ENCODE measurements at regions not wholly inside any gene's neighbourhood (a gene's known extent, or its start where the extent isn't known, plus 50 kb on each side); places are given as distances from the start of the nearest gene placed in this dataset.

- Mint-ChIP-seq H3K4me1 (peaks cover 7% of the 10 kb centered on the region), H3K27me3 (ENCODE audit: low read depth) (peaks cover 11% of the 10 kb centered on the region), H3K4me3 (no peak overlapping the region), H3K36me3 (no peaks in the 10 kb centered on the region), H3K27ac (no peak overlapping the region), H3K9me3 (no peaks in the 10 kb centered on the region)
- no peak for TF ChIP-seq CTCF (IDR thresholded peaks at IDR 0.05; ENCODE audit: unreplicated experiment)
- no peak for DNase-seq (ENCODE audit: low spot score in 2 of 2, unreplicated experiment in 2 of 2)
Measured at GRCh38 chr11:95306801-95307200, 75.8 kb upstream of the SESN3 start.

GRCh38 chr11:95306123-95306522 is 75.1 kb upstream of the SESN3 start:
- no peak overlapping the region for H3K4me3 Mint-ChIP-seq
- TF ChIP-seq CTCF (IDR thresholded peaks at IDR 0.05; ENCODE audit: unreplicated experiment) = no peak
- H3K36me3 Mint-ChIP-seq = no peaks in the 10 kb centered on the region
- no peak for DNase-seq (ENCODE audit: low spot score in 2 of 2, unreplicated experiment in 2 of 2)
- peak overlapping the region; percentile 66 for H3K27ac Mint-ChIP-seq
- no peaks in the 10 kb centered on the region for H3K9me3 Mint-ChIP-seq
- peaks cover 14% of the 10 kb centered on the region for H3K4me1 Mint-ChIP-seq
- peaks cover 8% of the 10 kb centered on the region for H3K27me3 Mint-ChIP-seq (ENCODE audit: low read depth)

- peaks cover 18% of the 10 kb centered on the region for H3K4me1 Mint-ChIP-seq
- no peak overlapping the region for H3K4me3 Mint-ChIP-seq
- H3K36me3 Mint-ChIP-seq = no peaks in the 10 kb centered on the region
- peaks cover 7% of the 10 kb centered on the region for H3K27me3 Mint-ChIP-seq (ENCODE audit: low read depth)
- no peaks in the 10 kb centered on the region for H3K9me3 Mint-ChIP-seq
- DNase-seq (ENCODE audit: low spot score in 2 of 2, unreplicated experiment in 2 of 2) = no peak
- TF ChIP-seq CTCF (IDR thresholded peaks at IDR 0.05; ENCODE audit: unreplicated experiment) = no peak
- peak overlapping the region; percentile 66 for H3K27ac Mint-ChIP-seq
Measured at GRCh38 chr11:95305705-95306104, 74.7 kb upstream of the SESN3 start.

GRCh38 chr11:95304777-95305176 is 73.8 kb upstream of the SESN3 start:
- no peak for TF ChIP-seq CTCF (IDR thresholded peaks at IDR 0.05; ENCODE audit: unreplicated experiment)
- no peaks in the 10 kb centered on the region for H3K36me3 Mint-ChIP-seq

GRCh38 chr11:95302211-95302610 is 71.2 kb upstream of the SESN3 start:
- Mint-ChIP-seq H3K4me1 (peaks cover 49% of the 10 kb centered on the region), H3K4me3 (no peak overlapping the region), H3K9me3 (no peaks in the 10 kb centered on the region), H3K27me3 (ENCODE audit: low read depth) (no peaks in the 10 kb centered on the region), H3K36me3 (no peaks in the 10 kb centered on the region), H3K27ac (no peak overlapping the region)
- no peak for TF ChIP-seq CTCF (IDR thresholded peaks at IDR 0.05; ENCODE audit: unreplicated experiment)
- no peak for DNase-seq (ENCODE audit: low spot score in 2 of 2, unreplicated experiment in 2 of 2)

More at GRCh38 chr11:95304777-95305176, 73.8 kb upstream of the SESN3 start:
- Mint-ChIP-seq H3K9me3 (no peaks in the 10 kb centered on the region), H3K4me3 (no peak overlapping the region), H3K27ac (no peak overlapping the region), H3K4me1 (peaks cover 23% of the 10 kb centered on the region), H3K27me3 (ENCODE audit: low read depth) (peaks cover under 1% of the 10 kb centered on the region)
- DNase-seq (ENCODE audit: low spot score in 2 of 2, unreplicated experiment in 2 of 2) = no peak

- Mint-ChIP-seq H3K4me3 (no peak overlapping the region), H3K27me3 (ENCODE audit: low read depth) (no peaks in the 10 kb centered on the region), H3K27ac (no peak overlapping the region), H3K36me3 (no peaks in the 10 kb centered on the region), H3K9me3 (no peaks in the 10 kb centered on the region), H3K4me1 (peaks cover 56% of the 10 kb centered on the region)
- no peak for TF ChIP-seq CTCF (IDR thresholded peaks at IDR 0.05; ENCODE audit: unreplicated experiment)
- no peak for DNase-seq (ENCODE audit: low spot score in 2 of 2, unreplicated experiment in 2 of 2)
Measured at GRCh38 chr11:95301474-95301873, 70.5 kb upstream of the SESN3 start.
